GM10266 (cell line): ENCODE measurements at regions not wholly inside any gene's neighbourhood (a gene's known extent, or its start where the extent isn't known, plus 50 kb on each side); places are given as distances from the start of the nearest gene placed in this dataset.

Source experiments
- DNase-seq: peaks from one replicate; pipeline ENCODE4 v3.0.0; 2012; ENCODE audit errors: extremely low spot score
- TF ChIP-seq, protein P1 (sequence below): IDR thresholded peaks from 2 replicates; pipeline ENCODE4 v1.5.1; 2012; ENCODE audit warnings: mild to moderate bottlenecking, low read depth; ENCODE audit not compliant: control insufficient read depth, insufficient read depth; ENCODE audit errors: missing control alignments

GRCh38 chr3:106004826-106005225 lies 136.0 kb upstream of the CBLB start:
- TF ChIP-seq, protein P1, sequence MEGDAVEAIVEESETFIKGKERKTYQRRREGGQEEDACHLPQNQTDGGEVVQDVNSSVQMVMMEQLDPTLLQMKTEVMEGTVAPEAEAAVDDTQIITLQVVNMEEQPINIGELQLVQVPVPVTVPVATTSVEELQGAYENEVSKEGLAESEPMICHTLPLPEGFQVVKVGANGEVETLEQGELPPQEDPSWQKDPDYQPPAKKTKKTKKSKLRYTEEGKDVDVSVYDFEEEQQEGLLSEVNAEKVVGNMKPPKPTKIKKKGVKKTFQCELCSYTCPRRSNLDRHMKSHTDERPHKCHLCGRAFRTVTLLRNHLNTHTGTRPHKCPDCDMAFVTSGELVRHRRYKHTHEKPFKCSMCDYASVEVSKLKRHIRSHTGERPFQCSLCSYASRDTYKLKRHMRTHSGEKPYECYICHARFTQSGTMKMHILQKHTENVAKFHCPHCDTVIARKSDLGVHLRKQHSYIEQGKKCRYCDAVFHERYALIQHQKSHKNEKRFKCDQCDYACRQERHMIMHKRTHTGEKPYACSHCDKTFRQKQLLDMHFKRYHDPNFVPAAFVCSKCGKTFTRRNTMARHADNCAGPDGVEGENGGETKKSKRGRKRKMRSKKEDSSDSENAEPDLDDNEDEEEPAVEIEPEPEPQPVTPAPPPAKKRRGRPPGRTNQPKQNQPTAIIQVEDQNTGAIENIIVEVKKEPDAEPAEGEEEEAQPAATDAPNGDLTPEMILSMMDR = no peak
- DNase-seq = no peak

DNA sequence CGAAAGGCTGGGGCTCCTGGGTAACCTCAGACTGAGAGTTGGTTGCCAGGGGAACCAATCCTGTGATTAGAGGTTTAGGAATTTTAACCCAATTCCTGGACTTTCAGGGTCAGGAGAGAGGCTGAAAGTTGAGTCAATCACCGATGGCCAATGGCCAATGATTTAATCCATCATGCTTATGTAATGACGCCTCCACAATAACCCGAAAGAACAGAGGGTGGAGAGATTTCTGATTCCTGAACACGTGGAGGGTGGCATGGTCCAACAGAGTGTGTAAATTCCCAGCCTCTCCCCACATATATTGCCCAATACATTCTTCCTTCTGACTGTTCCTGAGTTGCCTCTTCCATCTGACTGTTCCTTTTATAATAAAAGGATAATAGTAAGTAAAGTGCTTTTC lies 137.2 kb upstream of the CBLB start:
- TF ChIP-seq, protein P1 = no peak
- no peak for DNase-seq

DNA sequence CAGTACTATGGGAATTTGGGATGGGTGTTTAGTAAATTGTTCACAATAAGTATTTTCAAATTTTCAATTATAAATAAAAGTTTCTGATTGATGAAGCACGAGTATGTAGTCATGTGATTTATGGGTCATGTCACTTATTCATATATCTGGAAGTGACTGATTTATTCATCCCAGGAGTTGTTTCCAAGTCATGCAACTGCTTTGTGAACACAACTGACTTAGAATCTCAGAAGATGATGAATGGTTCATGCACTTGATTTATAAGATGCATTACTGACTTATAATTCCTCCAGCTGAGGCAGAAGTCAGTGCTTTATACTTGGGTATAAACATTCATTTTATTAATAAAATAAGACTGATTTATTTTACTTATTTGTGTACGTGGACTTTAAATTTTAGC lies 137.8 kb upstream of the CBLB start:
- TF ChIP-seq, protein P1 = no peak
- DNase-seq = no peak

- DNase-seq = no peak
- TF ChIP-seq, protein P1 = no peak
These were observed 138.7 kb upstream of the CBLB start for GRCh38 chr3:106007512-106007911.

GRCh38 chr3:106008766-106009165 lies 140.0 kb upstream of the CBLB start:
- no peak for DNase-seq
- TF ChIP-seq, protein P1 = no peak

DNA sequence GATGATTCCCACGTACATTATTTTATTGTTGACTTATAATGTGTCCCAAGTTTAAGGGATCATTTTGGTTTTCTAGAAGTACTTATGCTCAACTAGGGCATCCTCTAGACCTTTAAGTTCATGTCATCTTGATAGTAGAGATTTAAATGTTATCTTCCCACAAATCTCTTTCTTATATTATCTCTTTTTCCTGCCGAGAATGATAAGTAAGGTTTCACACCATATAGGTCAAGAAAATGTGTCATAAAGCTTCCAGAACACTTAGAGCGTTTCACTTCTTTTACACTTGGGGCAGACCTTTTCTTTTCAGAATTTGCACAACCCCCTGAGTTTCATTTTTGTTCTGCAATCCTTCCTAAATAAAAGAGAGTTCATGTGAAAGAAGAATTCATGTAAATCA lies 142.0 kb upstream of the CBLB start:
- TF ChIP-seq, protein P1 = no peak
- DNase-seq = no peak

GRCh38 chr3:106013971-106014370 lies 145.2 kb upstream of the CBLB start:
- no peak for DNase-seq
- TF ChIP-seq, protein P1 = no peak

GRCh38 chr3:106014518-106014917 lies 145.7 kb upstream of the CBLB start:
- TF ChIP-seq, protein P1 = no peak
- DNase-seq = no peak
